ENCODE measurements at regions not wholly inside any gene's neighbourhood (a gene's known extent, or its start where the extent isn't known, plus 50 kb on each side); places are given as distances from the start of the nearest gene placed in this dataset.

GRCh38 chr14:98101323-98101722 is 1170.7 kb downstream of the BCL11B start:
- Histone ChIP-seq H3K4me3 (no peak overlapping the region), H3K36me3 (no peaks in the 10 kb centered on the region), H3K4me1 (no peaks in the 10 kb centered on the region), H3K9ac (ENCODE audit: low read depth in 2 of 2, low read length in 2 of 2) (no peak overlapping the region), H3K27ac (no peak overlapping the region), H3K27me3 (no peaks in the 10 kb centered on the region), H3K9me3 (no peaks in the 10 kb centered on the region)
- no peak for DNase-seq
- TF ChIP-seq CTCF (IDR thresholded peaks at IDR 0.05) = no peak
- intact Hi-C loops (cut with DNase I) = no loop called here

- intact Hi-C loops (cut with DNase I) = no loop called here
Observed at GRCh38 chr14:98103705-98104104, 1168.3 kb downstream of the BCL11B start.

GRCh38 chr14:98109326-98109725 is 1162.7 kb downstream of the BCL11B start:
- no peaks in the 10 kb centered on the region for H3K27me3 ChIP-seq
- H3K4me1 ChIP-seq = no peaks in the 10 kb centered on the region
- no peak for TF ChIP-seq CTCF (IDR thresholded peaks at IDR 0.05)
- no peaks in the 10 kb centered on the region for H3K36me3 ChIP-seq
- H3K9ac ChIP-seq (ENCODE audit: low read depth in 2 of 2, low read length in 2 of 2) = no peak overlapping the region
- H3K4me3 ChIP-seq = no peak overlapping the region
- no peak overlapping the region for H3K27ac ChIP-seq
- intact Hi-C loops (cut with DNase I) = no loop called here
- DNase-seq = no peak
- no peaks in the 10 kb centered on the region for H3K9me3 ChIP-seq

More at GRCh38 chr14:98103705-98104104, 1168.3 kb downstream of the BCL11B start:
- H3K27me3 ChIP-seq = no peaks in the 10 kb centered on the region
- no peak overlapping the region for H3K9ac ChIP-seq (ENCODE audit: low read depth in 2 of 2, low read length in 2 of 2)
- H3K9me3 ChIP-seq = no peaks in the 10 kb centered on the region
- H3K27ac ChIP-seq = no peak overlapping the region
- no peak for TF ChIP-seq CTCF (IDR thresholded peaks at IDR 0.05)
- no peaks in the 10 kb centered on the region for H3K4me1 ChIP-seq
- DNase-seq = no peak
- no peak overlapping the region for H3K4me3 ChIP-seq
- no peaks in the 10 kb centered on the region for H3K36me3 ChIP-seq

GRCh38 chr14:98112194-98112780 is 1159.7 kb downstream of the BCL11B start:
- no peak for DNase-seq

GRCh38 chr14:98114122-98114895 is 1157.7 kb downstream of the BCL11B start:
- H3K9me3 ChIP-seq = no peaks in the 10 kb centered on the region
- no peak overlapping the region for H3K4me3 ChIP-seq
- no peak for DNase-seq
- no peak overlapping the region for H3K27ac ChIP-seq
- no peaks in the 10 kb centered on the region for H3K4me1 ChIP-seq
- no peaks in the 10 kb centered on the region for H3K27me3 ChIP-seq
- intact Hi-C loops (cut with DNase I) = no loop called here
- no peak overlapping the region for H3K9ac ChIP-seq (ENCODE audit: low read depth in 2 of 2, low read length in 2 of 2)
- no peaks in the 10 kb centered on the region for H3K36me3 ChIP-seq
- no peak for TF ChIP-seq CTCF (IDR thresholded peaks at IDR 0.05)

More at GRCh38 chr14:98112194-98112780, 1159.7 kb downstream of the BCL11B start:
- Histone ChIP-seq H3K27ac (no peak overlapping the region), H3K27me3 (no peaks in the 10 kb centered on the region), H3K4me1 (no peaks in the 10 kb centered on the region), H3K4me3 (no peak overlapping the region), H3K9me3 (no peaks in the 10 kb centered on the region), H3K9ac (ENCODE audit: low read depth in 2 of 2, low read length in 2 of 2) (no peak overlapping the region), H3K36me3 (no peaks in the 10 kb centered on the region)
- intact Hi-C loops (cut with DNase I) = no loop called here
- no peak for TF ChIP-seq CTCF (IDR thresholded peaks at IDR 0.05)

Data from colonic mucosa (tissue), 4 donors.